ENCODE measurements at regions not wholly inside any gene's neighbourhood (a gene's known extent, or its start where the extent isn't known, plus 50 kb on each side); places are given as distances from the start of the nearest gene placed in this dataset.
"Not testable (repeated sequence)": the region's sequence is repeated elsewhere in the genome, so short reads cannot be mapped to it uniquely, and the experiment has no call there.

DNA sequence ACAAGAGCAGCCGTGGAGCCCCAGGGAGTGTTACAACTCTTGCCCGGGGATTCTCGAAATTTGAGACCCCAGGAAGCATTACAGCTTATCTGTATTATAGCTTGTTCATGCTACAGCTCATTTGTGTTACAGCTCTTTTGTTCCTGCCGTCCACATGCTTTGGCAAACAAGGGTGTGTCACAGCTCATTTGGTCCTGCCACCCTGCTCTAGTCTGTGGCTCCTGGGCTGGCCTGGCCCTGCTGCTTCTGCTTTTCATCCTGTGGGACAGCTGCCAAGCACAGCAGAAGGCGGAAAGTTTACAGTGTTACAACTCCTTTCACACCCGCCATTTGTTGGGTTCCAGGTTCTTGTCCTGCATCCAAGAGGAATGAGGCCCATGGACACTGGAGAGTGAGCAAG lies 685.0 kb downstream of the SLCO4C1 start:
- DNase-seq: no peak

- no peak for DNase-seq
These were observed 687.8 kb downstream of the SLCO4C1 start for GRCh38 chr5:101608322-101608721.

DNA sequence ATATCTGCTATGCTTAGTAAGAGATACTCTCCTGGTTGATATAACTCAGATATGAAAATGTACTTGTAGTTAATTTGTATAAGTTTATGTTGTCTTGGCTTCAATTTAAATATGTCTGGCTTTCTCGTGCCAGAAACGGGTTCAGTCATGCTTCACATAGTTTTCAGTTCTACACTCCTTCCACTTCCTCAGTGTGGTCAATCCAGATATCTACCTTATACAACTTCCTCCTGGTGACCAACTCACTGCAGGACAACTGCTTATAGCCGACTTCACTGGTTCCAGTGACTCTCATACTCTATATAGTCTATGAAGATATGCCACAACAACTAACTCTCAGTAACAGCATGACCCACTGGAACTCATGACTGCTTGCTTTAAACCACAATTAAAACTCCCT lies 690.4 kb downstream of the SLCO4C1 start:
- no peak for DNase-seq

- no peak for DNase-seq
These were observed 695.5 kb downstream of the SLCO4C1 start for GRCh38 chr5:101600614-101601013.

DNA sequence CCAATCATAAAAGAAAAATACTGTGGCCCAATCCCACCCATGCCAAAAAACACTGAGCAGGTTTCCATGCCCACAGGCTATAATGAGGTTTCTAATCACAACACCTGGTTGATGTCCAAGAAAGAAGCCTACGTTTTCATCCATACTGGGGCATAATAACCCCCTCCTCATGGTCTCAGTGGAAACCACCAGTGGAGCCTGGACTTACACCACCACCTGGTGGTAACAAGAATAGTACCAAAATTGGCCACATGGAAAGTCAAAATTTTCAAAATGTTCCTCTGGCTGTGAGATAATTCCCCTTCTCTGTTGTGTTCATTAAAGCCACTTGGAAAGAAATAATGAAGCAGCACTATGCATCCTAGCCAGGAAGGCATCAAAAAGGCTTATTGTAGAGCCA lies 687.3 kb upstream of the ST8SIA4 start:
- no peak for DNase-seq

DNA sequence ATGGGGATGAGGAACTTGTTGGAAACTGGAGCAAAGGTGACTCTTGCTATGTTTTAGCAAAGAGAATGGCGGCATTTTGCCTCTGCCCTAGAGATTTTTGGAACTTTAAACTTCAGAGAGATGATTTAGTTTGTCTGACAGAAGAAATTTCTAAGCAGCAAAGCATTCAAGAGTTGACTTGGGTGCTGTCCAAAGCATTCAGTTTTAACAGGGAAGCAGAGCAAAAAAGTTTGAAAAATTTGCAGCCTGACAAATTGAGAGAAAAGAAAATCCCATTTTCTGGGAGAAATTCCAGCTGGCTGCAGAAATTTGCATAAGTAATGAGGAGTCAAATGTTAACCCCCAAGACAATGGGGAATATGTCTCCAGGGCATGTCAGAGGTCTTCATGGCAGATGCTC lies 682.3 kb upstream of the ST8SIA4 start:
- DNase-seq: no peak

GRCh38 chr5:101580591-101580990 lies 677.5 kb upstream of the ST8SIA4 start:
- DNase-seq: no peak

DNA sequence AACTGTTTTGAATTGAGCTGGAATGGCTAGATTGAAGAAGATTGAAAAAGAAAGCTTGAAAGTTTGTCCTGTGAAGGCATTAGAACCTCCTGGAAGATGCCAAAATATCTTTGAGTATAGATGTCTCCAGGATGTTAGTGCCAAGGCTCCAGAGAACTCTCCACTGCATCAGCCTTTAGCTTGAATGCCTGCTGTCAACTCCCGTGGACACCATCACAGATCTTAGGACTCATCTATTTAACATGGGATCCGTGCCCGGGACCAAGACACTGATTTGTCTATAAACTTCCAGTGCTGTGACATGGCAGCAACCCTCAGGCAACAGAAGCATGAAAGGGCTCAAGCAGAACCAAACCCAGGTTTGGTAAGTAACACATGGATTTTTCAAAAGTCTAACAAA lies 670.9 kb upstream of the ST8SIA4 start:
- DNase-seq: no peak

GRCh38 chr5:101561018-101561417 lies 657.9 kb upstream of the ST8SIA4 start:
- DNase-seq: no peak

GRCh38 chr5:101543780-101544179 lies 640.7 kb upstream of the ST8SIA4 start:
- no peak for DNase-seq

GRCh38 chr5:101539315-101539714 lies 636.2 kb upstream of the ST8SIA4 start:
- no peak for DNase-seq

DNA sequence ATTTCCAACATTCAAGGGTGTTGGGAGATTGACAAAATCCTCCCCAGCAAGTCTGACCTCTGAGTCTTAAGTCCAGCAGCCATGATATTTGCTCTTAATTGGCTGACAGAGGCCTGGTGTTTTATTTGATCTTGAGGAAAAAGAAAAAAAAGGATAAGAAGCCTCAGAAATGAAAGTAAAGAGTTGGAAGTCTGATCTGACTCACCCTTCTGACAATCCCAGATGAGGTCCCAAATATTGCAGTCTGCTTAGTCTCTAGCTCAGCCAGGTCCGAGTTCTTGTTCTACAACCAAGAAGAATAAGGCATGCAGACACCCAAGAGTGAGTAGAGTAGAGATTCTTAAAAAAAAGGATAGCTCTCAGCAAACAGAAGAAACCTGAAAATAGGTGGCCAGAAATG lies 632.5 kb upstream of the ST8SIA4 start:
- no peak for DNase-seq

DNA sequence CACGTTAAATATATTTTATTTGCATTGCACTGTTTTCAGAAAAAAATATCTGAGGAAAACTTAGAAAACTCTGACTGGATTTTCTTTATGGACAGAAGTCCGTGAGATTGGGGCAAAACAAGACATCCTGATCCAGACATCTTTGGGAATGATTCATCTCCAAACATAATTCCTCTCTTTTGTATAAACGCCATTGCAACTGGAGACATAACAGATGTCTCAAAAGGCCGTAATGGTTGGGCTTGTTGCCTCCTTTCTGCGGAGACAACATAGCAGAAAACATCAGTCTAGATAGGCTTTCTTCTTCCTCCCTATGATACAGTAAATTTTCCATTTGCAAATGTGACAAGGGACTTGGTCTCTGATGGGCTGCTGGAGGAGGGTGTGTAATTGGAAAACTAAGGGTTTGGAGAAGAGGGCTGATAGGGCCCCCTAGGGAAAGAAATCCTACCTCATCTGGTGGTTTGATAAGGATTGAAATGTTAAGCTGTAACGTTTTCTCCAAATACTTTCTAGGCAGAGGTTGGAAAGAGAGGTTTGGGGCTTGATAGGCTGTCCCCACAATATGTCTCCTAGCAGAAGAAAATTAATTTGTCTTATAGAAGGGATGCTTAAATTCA lies 631.5 kb upstream of the ST8SIA4 start:
- no peak for DNase-seq

GRCh38 chr5:101532430-101532829 lies 629.3 kb upstream of the ST8SIA4 start:
- no peak for DNase-seq

GRCh38 chr5:101531026-101531425 lies 627.9 kb upstream of the ST8SIA4 start:
- DNase-seq: no peak

DNA sequence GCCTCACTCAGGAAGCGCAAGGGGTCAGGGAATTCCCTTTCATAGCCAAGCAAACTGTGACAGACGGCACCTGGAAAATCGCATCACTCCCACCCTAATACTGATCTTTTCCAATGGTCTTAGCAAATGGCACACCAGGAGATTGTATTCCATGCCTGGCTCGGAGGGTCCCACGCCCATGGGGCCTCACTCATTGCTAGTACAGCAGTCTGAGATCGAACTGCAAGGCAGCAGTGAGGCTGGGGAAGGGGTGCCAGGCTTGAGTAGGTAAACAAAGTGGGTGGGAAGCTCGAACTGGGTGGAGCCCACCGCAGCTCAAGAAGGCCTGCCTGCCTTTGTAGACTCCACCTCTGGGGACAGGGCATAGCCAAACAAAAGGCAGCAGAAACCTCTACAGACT lies 626.0 kb upstream of the ST8SIA4 start:
- not testable (repeated sequence) for DNase-seq

- DNase-seq: no peak
These were observed 617.3 kb upstream of the ST8SIA4 start for GRCh38 chr5:101520417-101520816.

GRCh38 chr5:101517795-101518194 lies 614.7 kb upstream of the ST8SIA4 start:
- DNase-seq: peak; percentile 44

DNA sequence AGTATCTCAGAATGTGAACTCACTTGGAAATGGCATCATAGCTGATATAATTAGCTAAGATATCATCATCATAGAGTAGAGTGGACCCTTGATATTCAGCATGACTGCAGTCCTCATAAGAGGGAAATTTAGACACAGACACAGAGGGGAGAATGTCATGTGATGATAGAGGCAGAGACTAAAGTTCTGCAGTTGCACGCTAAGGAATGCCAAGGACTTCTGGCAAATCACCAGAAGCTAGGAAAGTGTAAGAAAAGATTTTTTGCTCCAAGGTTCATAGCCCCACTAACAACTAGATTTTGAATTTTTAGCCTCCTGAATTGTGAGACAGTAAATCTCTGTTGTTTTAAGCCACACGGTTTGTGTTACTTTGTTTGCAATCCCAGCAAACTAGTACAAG lies 612.6 kb upstream of the ST8SIA4 start:
- DNase-seq: no peak

- no peak for DNase-seq
These were observed 602.9 kb upstream of the ST8SIA4 start for GRCh38 chr5:101505891-101506570.

GRCh38 chr5:101482931-101483330 lies 579.8 kb upstream of the ST8SIA4 start:
- DNase-seq: no peak

DNA sequence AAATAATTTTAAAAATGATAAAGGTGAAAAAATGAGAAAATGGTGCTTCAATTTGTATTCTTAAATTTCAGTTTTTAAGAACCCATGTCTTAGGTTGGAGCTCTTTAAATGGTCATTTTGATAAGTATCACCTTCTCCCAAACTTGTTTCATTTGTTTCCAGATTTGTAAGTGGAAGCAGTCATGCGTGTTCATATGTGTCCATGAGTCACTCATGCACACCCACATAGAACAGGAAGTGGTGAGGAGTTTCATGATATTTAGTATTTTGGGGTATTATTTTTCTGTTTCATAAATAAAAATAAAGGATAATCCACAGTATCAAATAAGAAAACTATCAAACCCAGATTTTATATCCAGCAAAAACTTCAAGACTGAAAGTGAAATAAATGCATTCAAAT lies 570.4 kb upstream of the ST8SIA4 start:
- no peak for DNase-seq

GRCh38 chr5:101461455-101461854 lies 558.4 kb upstream of the ST8SIA4 start:
- no peak for DNase-seq

- no peak for DNase-seq
These were observed 555.5 kb upstream of the ST8SIA4 start for GRCh38 chr5:101458587-101458986.

DNA sequence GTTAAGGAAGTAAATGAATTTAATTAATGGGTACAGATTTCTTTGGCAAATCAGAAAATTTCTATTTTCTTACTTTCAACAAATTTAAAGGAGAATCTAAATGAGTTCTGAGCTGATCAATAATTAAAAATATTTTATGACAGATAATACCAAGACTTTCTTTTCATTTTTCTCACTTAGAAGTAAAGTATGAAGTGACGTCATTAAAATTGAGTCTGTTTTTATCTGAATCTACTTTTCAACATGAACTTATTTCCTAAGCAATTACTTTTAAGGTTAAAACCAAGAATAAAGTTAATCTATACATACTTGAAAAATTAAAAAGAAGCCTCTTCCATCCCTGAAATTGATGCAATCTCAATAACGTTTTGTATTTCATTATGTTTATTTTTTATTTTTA lies 552.8 kb upstream of the ST8SIA4 start:
- no peak for DNase-seq
